Stimulated activated CD8-positive, alpha-beta memory T cell treated with anti-CD3 and anti-CD28 coated beads, Interleukin-2, amount 100 ng/mL, for 1 hour (primary cell): ENCODE measurements at regions not wholly inside any gene's neighbourhood (a gene's known extent, or its start where the extent isn't known, plus 50 kb on each side); places are given as distances from the start of the nearest gene placed in this dataset.

ENCODE experiments used
- DNase-seq, 2 donors: peaks; one replicate each; pipeline ENCODE4 v3.0.0-alpha.2; 2020; ENCODE audit warnings: low read depth in 2 of 2

GRCh38 chr5:152337484-152337883, 67.6 kb downstream of the NMUR2 start:
- no peak for DNase-seq

GRCh38 chr5:152335461-152335860, 69.6 kb downstream of the NMUR2 start:
- DNase-seq = no peak

GRCh38 chr5:152332716-152333460, 72.2 kb downstream of the NMUR2 start:
- no peak for DNase-seq

GRCh38 chr5:152331718-152332117, 73.4 kb downstream of the NMUR2 start:
- DNase-seq = no peak

GRCh38 chr5:152331006-152331405, 74.1 kb downstream of the NMUR2 start:
- no peak for DNase-seq

- no peak for DNase-seq
Observed at GRCh38 chr5:152329761-152330283, 75.3 kb downstream of the NMUR2 start.

GRCh38 chr5:152329207-152329606, 75.9 kb downstream of the NMUR2 start:
- no peak for DNase-seq

- no peak for DNase-seq
Observed at GRCh38 chr5:152315942-152316341, 89.1 kb downstream of the NMUR2 start.

GRCh38 chr5:152314196-152314829, 90.8 kb downstream of the NMUR2 start:
- DNase-seq = no peak

- DNase-seq = no peak
Observed at GRCh38 chr5:152309926-152310450, 95.1 kb downstream of the NMUR2 start.

- no peak for DNase-seq
Observed at GRCh38 chr5:152306386-152306785, 98.7 kb downstream of the NMUR2 start.

GRCh38 chr5:152305525-152305924, 99.6 kb downstream of the NMUR2 start:
- no peak for DNase-seq

GRCh38 chr5:152303841-152304240, 101.2 kb downstream of the NMUR2 start:
- DNase-seq = no peak

GRCh38 chr5:152297866-152298265, 107.2 kb downstream of the NMUR2 start:
- no peak for DNase-seq

- DNase-seq = no peak
Observed at GRCh38 chr5:152293189-152293588, 111.9 kb downstream of the NMUR2 start.

- no peak for DNase-seq
Observed at GRCh38 chr5:152290181-152290580, 114.9 kb downstream of the NMUR2 start.

- no peak for DNase-seq
Observed at GRCh38 chr5:152288917-152289595, 116.0 kb downstream of the NMUR2 start.

GRCh38 chr5:152288499-152288898, 116.6 kb downstream of the NMUR2 start:
- no peak for DNase-seq

- DNase-seq = no peak
Observed at GRCh38 chr5:152285764-152286163, 119.3 kb downstream of the NMUR2 start.

GRCh38 chr5:152282331-152282730, 122.7 kb downstream of the NMUR2 start:
- no peak for DNase-seq

GRCh38 chr5:152277936-152278335, 127.1 kb downstream of the NMUR2 start:
- no peak for DNase-seq

- no peak for DNase-seq
Observed at GRCh38 chr5:152274224-152274623, 130.9 kb downstream of the NMUR2 start.
